Small intestine (tissue), 7 donors: ENCODE measurements at regions not wholly inside any gene's neighbourhood (a gene's known extent, or its start where the extent isn't known, plus 50 kb on each side); places are given as distances from the start of the nearest gene placed in this dataset.

Experiments
- DNase-seq, 2 donors: peaks; one replicate each; pipeline versions ENCODE4 v3.0.0 to v3.0.0-alpha.2; 2013
- FAIRE-seq: peaks from 2 replicates; lab custom pipeline; 2012; peaks lifted over from hg19 to GRCh38; lab: Jason Lieb, UNC
- H3K27ac ChIP-seq, 3 donors: one replicate each; pipeline ENCODE4 v1.5.1; 2013; ENCODE audit warnings: low read length in 2 of 3, mild to moderate bottlenecking in 2 of 3, control low read depth in 1 of 3, inconsistent platforms in 1 of 3, low read depth in 1 of 3, moderate library complexity in 1 of 3
- H3K27me3 ChIP-seq, 3 donors: one replicate each; pipeline ENCODE4 v1.6.1; 2013; ENCODE audit warnings: low read length in 3 of 3, inconsistent platforms in 1 of 3; ENCODE audit not compliant: control insufficient read depth in 3 of 3, insufficient read depth in 3 of 3
- H3K36me3 ChIP-seq, 3 donors: one replicate each; pipeline ENCODE4 v1.6.1; 2013; ENCODE audit warnings: low read length in 3 of 3, inconsistent platforms in 1 of 3, low read depth in 1 of 3, mild to moderate bottlenecking in 1 of 3, moderate library complexity in 1 of 3; ENCODE audit not compliant: control insufficient read depth in 3 of 3, insufficient read depth in 2 of 3
- H3K4me1 ChIP-seq, 3 donors: one replicate each; pipeline ENCODE4 v1.6.1; 2013; ENCODE audit warnings: low read length in 2 of 3, inconsistent platforms in 1 of 3, low read depth in 1 of 3, mild to moderate bottlenecking in 1 of 3, moderate library complexity in 1 of 3; ENCODE audit not compliant: control insufficient read depth in 3 of 3, insufficient read depth in 2 of 3
- H3K4me3 ChIP-seq, 3 donors: one replicate each; pipeline ENCODE4 v1.5.1; 2013; ENCODE audit warnings: low read length in 3 of 3, control low read depth in 1 of 3, inconsistent platforms in 1 of 3, low read depth in 1 of 3, mild to moderate bottlenecking in 1 of 3, moderate library complexity in 1 of 3
- H3K9me3 ChIP-seq, 2 donors: one replicate each; pipeline ENCODE4 v1.6.1; 2013; ENCODE audit warnings: low read depth in 1 of 2, low read length in 1 of 2; ENCODE audit not compliant: control insufficient read depth in 2 of 2, insufficient read depth in 1 of 2
- WGBS, 3 donors: extraction: QIAGEN DNeasy Blood & Tissue Kit; methylation state at CpG; one replicate each; pipeline ENCODE4 v1.1.7; 2013; 5-methylcytosine and 5-hydroxymethylcytosine counted together
- donor health status: healthy with polysubstance abuse.
- donor health status: control.
- donor health status: control.
- donor health status: Bipolar disorder and iron deficiency.
- donor health status: healthy.

DNA sequence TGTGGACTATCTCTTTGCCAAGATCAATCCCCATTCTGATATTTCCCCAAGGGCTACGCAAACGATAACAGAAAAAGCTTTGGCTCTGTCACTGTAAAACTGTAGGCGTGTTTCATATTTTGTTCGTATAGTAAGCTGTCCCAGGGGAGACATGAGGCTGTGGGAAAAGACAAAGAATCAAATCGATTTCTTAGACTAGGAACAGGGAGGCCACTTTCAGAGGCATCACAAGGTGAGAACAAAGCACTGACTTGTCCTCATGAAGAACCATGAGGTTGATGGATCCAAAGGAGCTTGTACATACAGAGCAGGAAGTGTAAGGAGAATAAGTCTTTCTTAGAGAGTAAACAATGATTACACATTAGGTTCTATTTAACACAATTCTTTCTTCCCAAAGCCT is 255.7 kb downstream of the HNMT start:
- Histone ChIP-seq H3K27me3 (no peaks in the 10 kb centered on the region), H3K4me3 (no peak overlapping the region), H3K9me3 (no peaks in the 10 kb centered on the region), H3K27ac (no peak overlapping the region), H3K4me1 (no peaks in the 10 kb centered on the region), H3K36me3 (no peaks in the 10 kb centered on the region)
- FAIRE-seq (no peak), DNase-seq (no peak)
- WGBS, 3 donors = 86 to 89% (median 89%) methylated on average over 5 of the region's 5 CpGs

DNA sequence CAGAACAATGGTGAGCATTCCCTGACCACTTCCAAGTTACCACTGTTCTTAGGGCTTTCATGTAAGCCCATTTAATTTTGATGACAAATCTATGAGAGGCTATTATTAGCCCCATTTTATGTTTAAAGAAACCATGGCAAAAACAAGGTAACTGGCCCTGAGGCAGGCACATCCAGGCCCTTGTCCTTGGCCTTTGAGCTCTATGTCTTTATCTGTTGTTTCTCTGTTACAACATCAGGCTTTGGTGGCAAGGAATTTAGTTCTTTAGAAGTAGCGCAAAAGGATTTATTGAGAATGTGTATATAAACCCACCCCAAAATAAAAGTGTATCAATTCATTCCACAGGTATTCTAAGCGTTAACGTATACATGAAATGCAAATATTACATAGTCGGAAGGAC is 257.1 kb downstream of the HNMT start:
- no peaks in the 10 kb centered on the region for H3K9me3 ChIP-seq
- FAIRE-seq = no peak
- no peak overlapping the region for H3K27ac ChIP-seq
- H3K4me3 ChIP-seq = no peak overlapping the region
- 90 to 100% (median 98%) methylated on average over 4 of the region's 4 CpGs for WGBS, 3 donors
- no peaks in the 10 kb centered on the region for H3K4me1 ChIP-seq
- no peak for DNase-seq
- no peaks in the 10 kb centered on the region for H3K36me3 ChIP-seq
- no peaks in the 10 kb centered on the region for H3K27me3 ChIP-seq

DNA sequence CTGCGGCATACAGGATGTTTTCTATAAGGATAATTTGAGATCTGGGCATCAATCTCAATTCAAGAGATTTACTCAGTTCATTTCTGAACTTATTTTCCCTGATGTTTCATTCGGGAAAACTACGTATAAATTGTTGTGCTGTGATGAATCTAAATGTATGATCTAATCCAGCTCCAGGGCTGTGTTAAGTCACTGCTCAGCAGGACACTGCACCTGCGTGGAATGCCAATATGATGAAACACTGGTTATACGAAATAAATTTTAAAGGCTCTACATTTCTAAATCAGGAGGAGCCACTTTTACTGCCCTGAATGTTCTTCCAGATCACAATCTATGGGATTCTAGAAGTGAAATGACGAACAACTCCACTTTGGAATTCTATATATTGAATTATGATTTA is 259.0 kb downstream of the HNMT start:
- H3K4me1 ChIP-seq = no peaks in the 10 kb centered on the region

DNA sequence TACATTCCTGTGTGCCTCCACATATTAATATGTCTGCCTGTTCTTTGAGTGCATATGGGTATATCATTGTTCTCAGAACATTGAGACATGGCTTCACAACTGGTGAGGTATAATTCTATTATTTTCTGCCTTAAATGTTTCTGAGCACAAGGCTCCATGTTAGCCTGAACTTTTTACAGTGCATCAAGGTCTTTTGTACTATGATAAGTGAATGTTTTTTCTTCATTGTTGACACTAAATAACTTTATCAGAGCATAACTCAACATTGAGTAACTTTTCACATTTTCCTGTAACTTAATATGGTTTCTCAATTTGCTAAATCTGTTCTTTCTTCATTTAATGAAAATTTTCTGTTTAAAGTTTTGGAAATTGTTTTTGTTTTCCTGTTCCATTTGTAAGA is 262.9 kb downstream of the HNMT start:
- Histone ChIP-seq H3K27ac (no peak overlapping the region), H3K9me3 (no peaks in the 10 kb centered on the region), H3K4me1 (no peaks in the 10 kb centered on the region), H3K36me3 (no peaks in the 10 kb centered on the region), H3K4me3 (no peak overlapping the region), H3K27me3 (no peaks in the 10 kb centered on the region)
- no peak for FAIRE-seq
- DNase-seq = no peak

More for the DNA sequence above, 259.0 kb downstream of the HNMT start:
- H3K4me3 ChIP-seq = no peak overlapping the region
- no peaks in the 10 kb centered on the region for H3K27me3 ChIP-seq
- DNase-seq (no peak), FAIRE-seq (no peak)
- H3K27ac ChIP-seq = no peak overlapping the region
- 79 to 84% (median 82%) methylated on average over 6 of the region's 6 CpGs for WGBS, 3 donors
- no peaks in the 10 kb centered on the region for H3K9me3 ChIP-seq
- H3K36me3 ChIP-seq = no peaks in the 10 kb centered on the region

DNA sequence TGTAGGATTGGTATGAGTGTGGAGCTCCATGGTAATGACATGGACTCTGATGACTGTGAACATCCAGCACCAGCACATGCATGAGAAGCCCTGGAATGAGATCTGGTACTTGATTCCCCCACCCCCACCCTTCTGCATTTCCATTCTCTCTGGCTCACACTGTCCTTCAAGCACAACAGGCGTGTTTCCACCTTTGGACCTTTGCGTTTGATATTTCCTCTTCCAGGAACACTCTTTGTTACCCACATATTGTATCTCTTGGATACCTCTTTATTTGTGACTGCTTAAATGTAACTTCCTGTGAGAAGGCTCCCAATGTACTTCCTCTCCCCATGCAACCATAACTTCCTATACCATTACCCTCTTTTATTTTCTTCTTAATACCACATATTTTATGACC is 263.8 kb downstream of the HNMT start:
- FAIRE-seq (no peak), DNase-seq (peak; percentile 10 to 60)
- Histone ChIP-seq H3K4me3 (no peak overlapping the region), H3K36me3 (no peaks in the 10 kb centered on the region), H3K27me3 (no peaks in the 10 kb centered on the region), H3K9me3 (no peaks in the 10 kb centered on the region), H3K27ac (no peak overlapping the region), H3K4me1 (no peaks in the 10 kb centered on the region)
- WGBS, 3 donors = 19 to 61% (median 24%) methylated on average over 2 of the region's 2 CpGs

DNA sequence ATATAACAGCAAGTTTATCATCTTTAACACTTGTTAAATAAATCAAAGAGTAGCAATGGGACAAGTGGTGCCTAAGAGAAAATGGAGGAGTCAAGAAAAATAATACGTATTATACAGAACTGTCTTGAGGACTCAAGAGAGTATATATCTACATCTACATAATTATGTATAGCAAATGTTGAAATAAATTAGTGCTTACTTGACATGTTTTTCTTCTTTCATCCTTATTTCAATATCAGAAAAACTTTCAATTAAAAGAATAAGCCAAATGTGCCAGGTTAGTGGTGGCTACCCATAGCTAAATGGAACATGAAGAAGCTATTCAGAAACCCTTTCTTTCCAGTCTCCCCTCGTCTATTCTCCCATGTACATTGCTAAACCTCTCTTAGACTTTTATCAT is 267.3 kb upstream of the SPOPL start:
- 70 to 84% (median 72%) methylated on average over 2 of the region's 2 CpGs for WGBS, 3 donors
- FAIRE-seq (no peak), DNase-seq (no peak)
- Histone ChIP-seq H3K9me3 (no peaks in the 10 kb centered on the region), H3K4me1 (no peaks in the 10 kb centered on the region), H3K4me3 (no peak overlapping the region), H3K36me3 (no peaks in the 10 kb centered on the region), H3K27me3 (no peaks in the 10 kb centered on the region), H3K27ac (no peak overlapping the region)

DNA sequence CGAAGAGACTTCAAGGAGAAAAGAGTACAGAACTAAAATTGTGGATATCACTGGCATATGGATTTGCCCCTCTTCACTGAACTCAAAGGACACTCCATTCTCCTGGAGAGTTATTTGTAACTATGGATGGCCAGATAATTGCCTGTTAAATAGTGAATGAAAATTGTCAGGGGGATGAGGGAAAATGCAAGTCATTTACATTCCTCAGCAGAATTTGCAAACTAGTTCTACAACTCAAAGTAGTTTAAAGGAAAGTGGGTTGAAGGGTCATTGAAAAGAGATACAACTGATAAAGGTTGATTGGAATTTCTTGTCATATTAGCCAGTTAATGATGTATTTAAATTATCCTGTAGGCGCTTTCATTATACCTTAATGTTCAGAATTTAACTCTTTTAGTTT is 266.5 kb upstream of the SPOPL start:
- H3K4me3 ChIP-seq = no peak overlapping the region
- no peaks in the 10 kb centered on the region for H3K36me3 ChIP-seq
- no peak overlapping the region for H3K27ac ChIP-seq
- no peak for DNase-seq
- WGBS, 3 donors = 90 to 96% (median 94%) methylated on average over 2 of the region's 2 CpGs
- H3K4me1 ChIP-seq = no peaks in the 10 kb centered on the region
- no peaks in the 10 kb centered on the region for H3K27me3 ChIP-seq
- no peak for FAIRE-seq
- H3K9me3 ChIP-seq = no peaks in the 10 kb centered on the region

DNA sequence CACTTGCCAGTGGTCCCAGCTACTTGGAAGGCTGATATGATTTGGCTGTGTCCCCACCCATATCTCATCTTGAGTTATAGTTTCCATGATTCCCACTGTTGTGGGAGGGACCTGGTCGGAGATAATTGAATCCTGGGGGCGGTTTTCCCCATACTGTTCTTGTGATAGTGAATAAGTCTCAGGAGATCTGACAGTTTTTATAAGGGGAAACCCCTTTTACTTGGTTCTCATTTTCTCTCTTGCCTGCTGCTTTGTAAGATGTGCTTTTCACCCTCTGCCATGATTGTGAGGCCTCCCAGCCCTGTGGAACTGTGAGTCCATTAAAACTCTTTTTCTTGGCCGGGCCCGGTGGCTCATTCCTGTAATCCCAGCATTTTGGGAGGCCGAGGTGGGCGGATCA is 265.4 kb upstream of the SPOPL start:
- H3K9me3 ChIP-seq = no peaks in the 10 kb centered on the region
- no peak for DNase-seq
- no peaks in the 10 kb centered on the region for H3K4me1 ChIP-seq
- no peaks in the 10 kb centered on the region for H3K36me3 ChIP-seq
- no peak overlapping the region for H3K27ac ChIP-seq
- 90 to 96% (median 93%) methylated on average over 6 of the region's 6 CpGs for WGBS, 3 donors
- no peaks in the 10 kb centered on the region for H3K27me3 ChIP-seq
- FAIRE-seq = no peak
- no peak overlapping the region for H3K4me3 ChIP-seq

DNA sequence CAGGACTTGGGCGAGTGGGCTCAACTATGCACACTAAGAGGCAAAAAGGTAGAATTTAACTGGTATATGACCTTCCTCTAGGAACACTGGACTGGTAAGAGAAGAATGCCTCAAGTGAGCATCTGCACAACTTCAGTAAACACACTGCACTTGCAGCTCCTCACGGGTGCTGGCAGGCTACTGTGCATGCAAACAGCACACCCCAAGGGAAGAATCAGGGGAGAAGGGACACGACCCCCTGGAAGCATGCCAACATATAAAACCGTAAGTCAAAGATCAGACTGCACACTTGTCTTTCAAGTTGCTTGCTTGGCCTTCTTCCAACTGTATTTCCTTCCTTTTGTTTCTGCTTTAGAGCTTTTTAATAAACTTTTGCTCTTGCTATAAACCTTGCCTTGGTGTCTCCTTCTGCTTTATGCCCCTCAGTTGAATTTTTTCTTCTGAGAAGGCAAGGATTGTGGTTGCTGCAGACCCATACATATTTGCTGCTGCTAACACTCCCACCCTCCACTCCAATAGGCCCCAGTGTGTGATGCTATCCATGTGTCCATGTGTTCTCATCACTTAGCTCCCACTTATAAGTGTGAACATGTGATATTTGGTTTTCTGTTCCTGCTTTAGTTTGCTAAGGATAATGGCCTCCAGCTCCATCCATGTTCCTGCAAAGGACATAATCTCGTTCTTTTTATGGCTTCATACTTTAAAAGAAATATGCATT is 263.7 kb upstream of the SPOPL start:
- no peak overlapping the region for H3K4me3 ChIP-seq
- H3K4me1 ChIP-seq = no peaks in the 10 kb centered on the region
- no peaks in the 10 kb centered on the region for H3K27me3 ChIP-seq
- FAIRE-seq (no peak), DNase-seq (no peak)
- WGBS, 3 donors = 27 to 30% (median 29%) methylated on average over 5 of the region's 5 CpGs
- no peaks in the 10 kb centered on the region for H3K9me3 ChIP-seq
- no peaks in the 10 kb centered on the region for H3K36me3 ChIP-seq
- H3K27ac ChIP-seq = no peak overlapping the region
